K562 (cell line): ENCODE measurements at regions not wholly inside any gene's neighbourhood (a gene's known extent, or its start where the extent isn't known, plus 50 kb on each side); places are given as distances from the start of the nearest gene placed in this dataset.

Experiments used
- CHD2 ChIP-seq: IDR thresholded peaks from 2 replicates; pipeline ENCODE4 v1.6.1; 2011; ENCODE audit warnings: low read depth, low read length
- CTCF ChIP-seq, 3 experiments: IDR thresholded peaks in 2 of 3; conservative IDR thresholded peaks in 1 of 3; 2 replicates each; pipeline ENCODE4 v1.5.1; 2011 to 2012; ENCODE audit warnings: low read length in 3 of 3, mild to moderate bottlenecking in 3 of 3, control low read depth in 2 of 3, improper control_type of control experiment in 1 of 3, inconsistent platforms in 1 of 3, low read depth in 1 of 3, mixed read lengths in 1 of 3, moderate library complexity in 1 of 3; ENCODE audit not compliant: insufficient read depth in 2 of 3
- EP300 ChIP-seq: IDR thresholded peaks from 2 replicates; pipeline ENCODE4 v1.6.1; 2012; ENCODE audit warnings: low read length, improper control_type of control experiment
- ETV6 ChIP-seq, 3 experiments: fragments of 150-350 bp in 1 of 3; sonication (generic) in 1 of 3; formaldehyde crosslinking in 1 of 3; IDR thresholded peaks; 2 replicates each; pipeline versions ENCODE4 v1.6.1 to v1.8.0; 2014 to 2022; ENCODE audit warnings: borderline replicate concordance in 2 of 3, low read depth in 2 of 3, antibody characterized with exemption in 1 of 3, low read length in 1 of 3, mild to moderate bottlenecking in 1 of 3, missing genetic modification reagents in 1 of 3
- EZH2 ChIP-seq: IDR thresholded peaks from 2 replicates; pipeline ENCODE4 v1.6.1; 2012; ENCODE audit warnings: low read depth, mild to moderate bottlenecking, inconsistent platforms, low read length, borderline replicate concordance
- IRF2 ChIP-seq: sonication (generic); formaldehyde crosslinking; IDR thresholded peaks from 2 replicates; pipeline ENCODE4 v1.8.1; 2022; ENCODE audit warnings: mild to moderate bottlenecking, missing genetic modification reagents
- MYC ChIP-seq, 2 experiments: fragments of 250-450 bp in 1 of 2; sonication (Bioruptor Pico) in 1 of 2; IDR thresholded peaks; 2 replicates each; pipeline versions ENCODE4 v1.5.1 to v1.6.1; 2012 to 2021; ENCODE audit warnings: low read depth in 2 of 2, borderline replicate concordance in 1 of 2, improper control_type of control experiment in 1 of 2, low read length in 1 of 2, mild to moderate bottlenecking in 1 of 2, moderate library complexity in 1 of 2
- PRMT5 ChIP-seq: sonication (generic); formaldehyde crosslinking; IDR thresholded peaks from 2 replicates; pipeline ENCODE4 v1.5.0; 2020; ENCODE audit warnings: missing genetic modification reagents
- SIX5 ChIP-seq, 2 experiments: IDR thresholded peaks; 2 replicates each; pipeline ENCODE4 v1.6.1; 2011; ENCODE audit warnings: low read length in 2 of 2, borderline replicate concordance in 1 of 2, low read depth in 1 of 2, mild to moderate bottlenecking in 1 of 2, moderate library complexity in 1 of 2; ENCODE audit not compliant: insufficient read depth in 1 of 2
- XRCC5 ChIP-seq: fragments of 200-400 bp; formaldehyde crosslinking; IDR thresholded peaks from 2 replicates; pipeline ENCODE4 v1.6.1; 2017; ENCODE audit warnings: low read depth, mild to moderate bottlenecking, low read length
- ZNF561 ChIP-seq: fragments of 450-650 bp; formaldehyde crosslinking; conservative IDR thresholded peaks from 2 replicates; pipeline ENCODE4 v1.4.0; 2020; ENCODE audit warnings: mild to moderate bottlenecking, moderate library complexity

DNA sequence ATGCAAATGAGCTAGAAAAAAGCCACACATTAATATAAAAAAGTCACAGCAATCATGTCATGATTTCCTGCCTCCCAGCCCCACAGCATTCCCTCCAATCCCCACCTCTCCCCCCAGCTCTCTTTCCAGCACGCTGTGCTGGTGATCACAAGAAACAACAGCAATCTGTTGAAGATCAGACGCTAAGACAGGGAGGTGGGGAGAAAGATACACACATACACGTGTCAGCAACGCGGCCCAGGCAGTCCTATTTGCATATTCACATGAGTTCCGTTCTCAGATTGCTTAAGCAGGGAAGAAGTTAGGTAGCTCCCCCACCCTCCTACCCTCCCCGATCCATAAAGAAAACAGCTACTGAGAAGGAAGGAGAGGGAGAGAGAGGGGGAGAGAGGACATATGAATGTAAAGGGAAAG, 405.5 kb upstream of the PSMD7 start:
- no peak for TF ChIP-seq CTCF (IDR thresholded peaks at IDR 0.05 in 2 of 3, conservative IDR thresholded peaks at IDR 0.05 in 1 of 3; ENCODE audit: insufficient read depth in 2 of 3, low read depth in 1 of 3, low read length in 3 of 3)
- no peak for TF ChIP-seq IRF2 (CRISPR knock-in tag)
- no peak for TF ChIP-seq MYC (IDR thresholded peaks at IDR 0.05; ENCODE audit: low read depth, low read length)
- no peak for TF ChIP-seq MYC (CRISPR knock-in tag; IDR thresholded peaks at IDR 0.05; ENCODE audit: borderline replicate concordance, low read depth)
- no peak for TF ChIP-seq ETV6 (IDR thresholded peaks at IDR 0.05; ENCODE audit: borderline replicate concordance in 1 of 2, low read depth in 2 of 2, low read length in 1 of 2)
- TF ChIP-seq ETV6 (CRISPR knock-in tag; IDR thresholded peaks at IDR 0.05; ENCODE audit: borderline replicate concordance): no peak
- no peak for TF ChIP-seq CHD2
- TF ChIP-seq XRCC5: no peak
- TF ChIP-seq ZNF561 (CRISPR knock-in tag): no peak
- TF ChIP-seq EP300: no peak
- TF ChIP-seq SIX5 (IDR thresholded peaks at IDR 0.05; ENCODE audit: borderline replicate concordance in 1 of 2, insufficient read depth in 1 of 2, low read depth in 1 of 2, low read length in 2 of 2): no peak
- TF ChIP-seq PRMT5 (CRISPR knock-in tag): no peak
- no peak for TF ChIP-seq EZH2
